ENCODE measurements at regions not wholly inside any gene's neighbourhood (a gene's known extent, or its start where the extent isn't known, plus 50 kb on each side); places are given as distances from the start of the nearest gene placed in this dataset.
"Not testable (repeated sequence)": the region's sequence is repeated elsewhere in the genome, so short reads cannot be mapped to it uniquely, and the experiment has no call there.

- ATAC-seq = no peak
Measured at GRCh38 chr13:60214213-60215055, 50.7 kb upstream of the DIAPH3 start.

- ATAC-seq = no peak
Measured at GRCh38 chr13:60220072-60220471, 56.3 kb upstream of the DIAPH3 start.

GRCh38 chr13:60221581-60221980 is 57.9 kb upstream of the DIAPH3 start:
- no peak for ATAC-seq

GRCh38 chr13:60226507-60226906 is 62.8 kb upstream of the DIAPH3 start:
- ATAC-seq = no peak

GRCh38 chr13:60227158-60227557 is 63.4 kb upstream of the DIAPH3 start:
- no peak for ATAC-seq

DNA sequence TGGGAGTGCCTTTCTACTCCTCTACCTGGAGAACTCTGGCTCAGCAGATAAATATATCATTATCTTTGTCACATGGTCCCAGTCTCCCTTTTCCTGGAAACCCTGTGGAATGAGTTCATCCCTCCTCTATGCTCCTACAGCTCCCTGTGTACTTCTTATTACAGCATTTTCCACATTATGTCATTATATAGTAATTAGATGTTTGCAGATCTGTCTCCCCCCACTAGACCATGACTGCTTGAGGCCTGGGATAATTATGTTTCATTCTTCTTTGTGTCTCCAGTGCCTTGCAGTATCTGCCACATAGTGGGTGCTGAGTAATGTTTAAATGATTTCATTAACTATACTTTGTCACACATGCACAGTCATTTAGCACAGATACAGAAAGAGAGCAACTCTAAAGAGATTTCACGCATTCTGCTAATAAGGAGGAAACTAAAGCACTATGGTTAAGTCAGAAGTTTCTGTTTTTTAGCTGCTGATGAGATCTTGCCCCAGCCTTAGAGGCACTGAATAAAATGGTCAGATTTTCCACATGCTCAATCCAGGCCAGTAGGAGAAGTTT is 66.1 kb upstream of the DIAPH3 start:
- ATAC-seq = no peak

- no peak for ATAC-seq
Measured at GRCh38 chr13:60230593-60230992, 66.9 kb upstream of the DIAPH3 start.

DNA sequence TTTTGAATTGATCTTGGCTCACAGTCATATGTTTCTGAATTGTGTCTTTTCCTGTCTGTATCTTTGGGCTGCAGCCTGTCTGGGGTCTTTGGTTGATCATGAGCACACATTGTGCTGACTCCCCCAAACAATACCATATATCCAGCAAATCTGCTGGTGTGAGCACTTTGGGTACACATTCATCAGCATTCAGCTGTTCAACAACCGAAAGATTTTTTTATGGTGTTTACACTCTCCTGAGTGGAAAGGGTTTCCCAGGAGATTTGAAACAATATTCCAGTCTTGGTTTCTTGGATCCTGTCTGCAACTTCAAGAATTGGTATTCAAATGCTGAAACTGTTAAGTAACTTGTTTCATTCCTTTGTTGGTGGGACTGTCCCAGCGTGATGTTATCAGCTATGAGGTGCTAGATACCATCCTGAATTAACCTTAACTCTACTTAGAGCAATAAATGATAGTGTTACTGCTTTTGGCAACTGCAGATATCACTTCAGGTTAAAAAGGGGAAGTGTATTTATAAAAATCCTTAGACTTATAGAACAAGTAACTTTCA is 78.4 kb upstream of the DIAPH3 start:
- ATAC-seq = no peak

- ATAC-seq = no peak
Measured at GRCh38 chr13:60244381-60244780, 80.7 kb upstream of the DIAPH3 start.

- not testable (repeated sequence) for ATAC-seq
Measured at GRCh38 chr13:60251419-60251818, 87.7 kb upstream of the DIAPH3 start.

DNA sequence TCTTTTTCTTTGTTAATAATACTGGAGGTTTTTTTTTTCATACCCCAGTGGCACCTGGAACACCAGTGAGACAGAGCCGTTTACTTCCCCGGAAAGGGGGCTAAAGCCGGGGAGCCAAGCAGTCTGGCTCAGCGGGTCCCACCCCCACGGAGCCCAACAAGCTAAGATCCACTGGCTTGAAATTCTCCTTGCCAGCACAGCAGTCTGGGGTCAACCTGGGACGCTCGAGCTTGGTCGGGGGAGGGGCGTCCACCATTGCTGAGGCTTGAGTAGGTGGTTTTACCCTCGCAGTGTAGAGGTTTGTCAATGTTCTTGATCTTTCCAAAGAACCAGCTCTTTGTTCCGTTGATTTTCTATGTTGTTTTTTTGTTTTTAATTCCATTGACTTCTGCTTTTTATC is 94.6 kb upstream of the DIAPH3 start:
- no peak for ATAC-seq

GRCh38 chr13:60260440-60260839 is 96.7 kb upstream of the DIAPH3 start:
- ATAC-seq = no peak

DNA sequence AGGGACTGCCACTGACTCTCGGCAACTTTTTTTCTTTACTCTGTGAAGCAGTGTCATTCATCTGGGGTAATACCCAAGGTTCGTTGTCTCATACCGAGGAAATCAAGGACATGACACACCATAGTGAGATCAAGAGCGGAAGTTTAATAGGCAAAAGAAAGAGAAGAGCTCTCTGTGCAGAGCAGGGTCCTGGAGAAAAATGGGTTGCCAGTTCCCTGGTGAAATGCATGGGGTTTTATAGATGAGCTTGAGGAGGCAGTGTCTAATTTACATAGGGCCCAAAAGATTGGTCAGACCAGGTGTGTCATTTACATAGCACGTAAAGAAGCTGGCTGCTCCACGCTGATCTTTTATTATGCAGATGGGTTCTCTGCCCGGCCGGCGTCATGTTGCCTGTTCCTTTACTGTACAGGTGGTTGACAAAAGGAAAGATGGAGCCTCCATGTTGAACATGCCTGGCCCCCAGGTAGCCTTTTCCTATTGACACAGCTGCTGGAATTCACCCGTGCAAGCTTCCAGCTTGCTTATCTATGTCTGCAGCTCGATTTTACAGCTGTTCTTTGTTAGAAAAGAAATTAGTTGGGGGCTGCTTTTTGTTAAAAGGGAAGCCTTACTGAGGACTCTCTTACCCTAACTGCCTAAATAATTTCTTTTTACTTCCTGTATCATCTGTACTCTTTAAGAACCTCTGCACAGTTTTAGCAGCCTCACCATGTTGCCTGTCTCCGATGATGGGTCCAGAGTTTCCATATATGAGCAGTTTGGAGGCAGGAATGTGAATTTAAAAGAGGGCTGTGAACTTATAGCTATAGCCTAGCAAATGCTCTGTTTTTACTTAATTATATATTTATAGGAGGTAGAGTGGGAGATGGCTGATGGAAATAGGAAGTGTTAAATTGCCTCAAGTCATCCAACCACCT is 98.0 kb upstream of the DIAPH3 start:
- no peak for ATAC-seq

- no peak for ATAC-seq
Measured at GRCh38 chr13:60265566-60265965, 101.8 kb upstream of the DIAPH3 start.

GRCh38 chr13:60267498-60268202 is 103.9 kb upstream of the DIAPH3 start:
- ATAC-seq = peak; percentile 32 to 36

DNA sequence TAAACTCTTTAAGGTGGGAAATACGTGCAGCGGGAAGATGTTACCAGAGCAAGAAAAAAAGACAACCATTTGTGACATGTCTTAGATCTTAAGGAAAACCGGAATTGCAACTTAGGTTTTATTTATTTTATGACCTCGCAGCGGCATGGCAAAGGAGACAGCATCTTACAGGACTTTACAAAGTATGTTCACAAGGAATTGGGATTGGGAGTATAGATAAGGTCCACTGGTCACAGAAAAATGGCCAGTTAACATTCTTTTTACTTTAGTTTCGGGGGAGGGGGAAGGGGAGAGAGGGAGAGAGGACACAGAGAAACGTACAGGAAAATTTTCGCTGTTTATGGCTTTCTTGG is 104.5 kb upstream of the DIAPH3 start:
- no peak for ATAC-seq

GRCh38 chr13:60273971-60274527 is 110.3 kb upstream of the DIAPH3 start:
- no peak for ATAC-seq

- ATAC-seq = no peak
Measured at GRCh38 chr13:60274655-60275054, 110.9 kb upstream of the DIAPH3 start.

DNA sequence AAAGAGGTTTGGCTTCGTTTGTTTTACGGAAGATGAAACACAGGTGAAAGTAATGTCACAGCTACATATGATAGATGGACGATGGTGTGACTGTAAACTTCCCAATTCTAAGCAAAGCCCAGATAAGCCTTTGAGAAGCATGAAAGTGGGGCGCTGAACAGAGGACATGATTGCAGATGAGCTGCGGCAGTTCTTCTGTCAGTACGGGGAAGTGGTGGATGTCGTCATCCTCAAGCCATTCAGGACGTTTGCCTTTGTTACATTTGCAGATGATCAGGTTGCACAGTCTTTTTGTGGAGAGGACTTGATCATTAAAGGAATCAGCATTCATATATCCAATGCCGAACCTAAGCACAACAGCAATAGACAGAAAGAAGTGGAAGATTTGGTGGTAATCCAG is 111.5 kb upstream of the DIAPH3 start:
- no peak for ATAC-seq

- not testable (repeated sequence) for ATAC-seq
Measured at GRCh38 chr13:60280524-60280923, 116.5 kb upstream of the TDRD3 start.

DNA sequence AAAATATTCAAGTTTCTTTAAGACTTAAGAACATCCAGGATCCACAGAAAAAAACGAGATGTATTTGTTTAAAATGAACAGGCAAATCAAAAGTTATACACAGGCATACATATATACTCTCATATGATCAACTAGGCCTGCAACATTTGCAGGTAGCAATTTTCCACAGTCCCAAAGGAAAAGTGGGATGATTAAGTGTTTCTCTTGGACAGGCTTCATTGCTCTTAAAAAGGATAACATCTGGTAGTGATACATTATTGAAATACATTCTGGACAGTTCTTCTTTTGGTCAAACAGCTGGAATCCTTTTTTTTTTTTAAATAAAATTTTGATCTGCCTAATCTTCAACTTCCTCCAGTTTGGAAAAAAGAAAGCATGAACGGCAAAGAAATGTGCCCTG is 114.8 kb upstream of the TDRD3 start:
- no peak for ATAC-seq

GRCh38 chr13:60282708-60283107 is 114.3 kb upstream of the TDRD3 start:
- no peak for ATAC-seq

Measured in activated CD4-positive, CD25-positive, alpha-beta regulatory T cell treated with anti-CD3 and anti-CD28 coated beads, Interleukin-2, amount 50 U/mL, for 24 hours (primary cell).